Osteoblast (primary cell): ENCODE measurements at regions not wholly inside any gene's neighbourhood (a gene's known extent, or its start where the extent isn't known, plus 50 kb on each side); places are given as distances from the start of the nearest gene placed in this dataset.

Experiments
- DNase-seq: peaks from one replicate; pipeline ENCODE4 v3.0.0; 2011; ENCODE audit warnings: low spot score, mixed read lengths; ENCODE audit not compliant: insufficient read length; ENCODE audit errors: missing footprints
- H2AFZ ChIP-seq: 2 replicates; pipeline ENCODE4 v1.6.0; 2011; ENCODE audit warnings: mild to moderate bottlenecking, low read length
- H3K27ac ChIP-seq: 2 replicates; pipeline ENCODE4 v1.5.1; 2011; ENCODE audit warnings: mild to moderate bottlenecking, low read depth, low read length, moderate library complexity
- H3K27me3 ChIP-seq: 2 replicates; pipeline ENCODE4 v1.6.0; 2012; ENCODE audit warnings: mild to moderate bottlenecking, control low read depth, inconsistent platforms, low read length, moderate library complexity; ENCODE audit not compliant: insufficient read depth
- H3K36me3 ChIP-seq: 2 replicates; pipeline ENCODE4 v1.5.1; 2011; ENCODE audit warnings: mild to moderate bottlenecking, low read length, control low read depth, moderate library complexity; ENCODE audit not compliant: insufficient read depth
- H3K4me1 ChIP-seq: 2 replicates; pipeline ENCODE4 v1.5.1; 2011; ENCODE audit warnings: mild to moderate bottlenecking, low read length, control low read depth, moderate library complexity; ENCODE audit not compliant: insufficient read depth
- H3K4me2 ChIP-seq: 2 replicates; pipeline ENCODE4 v1.6.0; 2011; ENCODE audit warnings: mild to moderate bottlenecking, low read length; ENCODE audit not compliant: insufficient read depth
- H3K4me3 ChIP-seq: fragments of 200-600 bp; sonication (generic); 3 replicates; pipeline ENCODE4 v1.5.1; 2012; ENCODE audit warnings: mild to moderate bottlenecking, low read length, inconsistent platforms; ENCODE audit not compliant: insufficient read depth
- H3K79me2 ChIP-seq: 2 replicates; pipeline ENCODE4 v1.6.0; 2012; ENCODE audit warnings: mild to moderate bottlenecking, low read length, control low read depth, inconsistent platforms; ENCODE audit not compliant: insufficient read depth
- H3K9me3 ChIP-seq: 2 replicates; pipeline ENCODE4 v1.5.1; 2011; ENCODE audit warnings: low read depth, low read length, control low read depth
- H4K20me1 ChIP-seq: 2 replicates; pipeline ENCODE4 v1.6.0; 2012; ENCODE audit warnings: mild to moderate bottlenecking, low read length, control low read depth; ENCODE audit not compliant: insufficient read depth
- TF ChIP-seq, protein P1 (sequence below): IDR thresholded peaks from 2 replicates; pipeline ENCODE4 v1.5.1; 2011; ENCODE audit warnings: mild to moderate bottlenecking, low read depth, low read length, moderate library complexity; ENCODE audit errors: extremely low read depth

DNA sequence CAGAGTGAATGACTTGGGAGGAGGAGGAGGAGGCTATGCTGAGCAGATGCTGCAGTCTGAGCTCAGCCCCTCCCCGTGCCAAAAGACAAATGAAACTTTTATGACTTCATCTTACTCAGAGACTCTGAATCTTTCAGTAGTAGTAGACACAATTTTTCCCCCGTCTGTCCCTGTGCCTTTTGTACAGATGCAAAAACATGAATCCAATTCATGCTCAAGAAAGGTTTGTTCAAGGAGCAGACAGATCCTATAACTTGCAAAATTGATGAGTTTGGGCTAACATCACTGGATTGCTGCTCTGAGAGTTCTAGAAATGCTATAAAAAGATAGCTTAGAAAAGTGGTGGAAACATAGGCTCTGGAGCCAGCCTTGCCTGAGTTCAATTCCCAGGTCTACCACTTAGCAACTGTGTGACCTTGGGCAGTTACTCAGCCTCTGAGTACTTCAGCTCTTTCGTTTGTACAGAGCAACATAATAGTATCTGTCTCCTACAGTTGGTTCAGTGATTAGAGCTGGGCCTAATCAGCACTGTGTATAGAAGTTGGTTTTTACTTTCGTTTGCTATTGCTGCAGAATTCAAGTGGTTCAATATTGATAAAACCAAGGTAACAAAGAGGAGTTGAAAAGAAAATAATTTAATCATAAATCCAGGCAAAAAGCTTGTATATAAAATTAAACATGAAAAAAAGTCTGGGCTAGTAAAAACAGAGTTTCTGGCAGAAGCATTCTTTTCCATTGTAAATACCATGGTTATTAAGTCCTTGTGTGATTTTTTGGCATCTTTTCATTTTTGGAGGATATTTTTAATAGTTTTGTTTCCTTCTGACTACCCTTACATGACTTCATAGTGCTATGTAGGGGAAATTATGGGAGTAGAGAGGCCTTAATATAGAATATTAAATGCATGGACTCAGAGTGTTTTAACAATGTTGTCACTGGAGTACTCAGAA is 174.2 kb upstream of the ZNF32 start:
- Histone ChIP-seq H2AFZ (no peak overlapping the region), H3K4me2 (no peak overlapping the region), H3K4me1 (peaks cover 46% of the 10 kb centered on the region), H3K4me3 (no peak overlapping the region), H3K36me3 (no peaks in the 10 kb centered on the region), H3K27me3 (no peaks in the 10 kb centered on the region), H3K79me2 (no peaks in the 10 kb centered on the region), H4K20me1 (no peaks in the 10 kb centered on the region), H3K9me3 (no peaks in the 10 kb centered on the region), H3K27ac (peak overlapping the region; percentile 82)
- TF ChIP-seq, protein P1, sequence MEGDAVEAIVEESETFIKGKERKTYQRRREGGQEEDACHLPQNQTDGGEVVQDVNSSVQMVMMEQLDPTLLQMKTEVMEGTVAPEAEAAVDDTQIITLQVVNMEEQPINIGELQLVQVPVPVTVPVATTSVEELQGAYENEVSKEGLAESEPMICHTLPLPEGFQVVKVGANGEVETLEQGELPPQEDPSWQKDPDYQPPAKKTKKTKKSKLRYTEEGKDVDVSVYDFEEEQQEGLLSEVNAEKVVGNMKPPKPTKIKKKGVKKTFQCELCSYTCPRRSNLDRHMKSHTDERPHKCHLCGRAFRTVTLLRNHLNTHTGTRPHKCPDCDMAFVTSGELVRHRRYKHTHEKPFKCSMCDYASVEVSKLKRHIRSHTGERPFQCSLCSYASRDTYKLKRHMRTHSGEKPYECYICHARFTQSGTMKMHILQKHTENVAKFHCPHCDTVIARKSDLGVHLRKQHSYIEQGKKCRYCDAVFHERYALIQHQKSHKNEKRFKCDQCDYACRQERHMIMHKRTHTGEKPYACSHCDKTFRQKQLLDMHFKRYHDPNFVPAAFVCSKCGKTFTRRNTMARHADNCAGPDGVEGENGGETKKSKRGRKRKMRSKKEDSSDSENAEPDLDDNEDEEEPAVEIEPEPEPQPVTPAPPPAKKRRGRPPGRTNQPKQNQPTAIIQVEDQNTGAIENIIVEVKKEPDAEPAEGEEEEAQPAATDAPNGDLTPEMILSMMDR = no peak
- peak; percentile 81 for DNase-seq

DNA sequence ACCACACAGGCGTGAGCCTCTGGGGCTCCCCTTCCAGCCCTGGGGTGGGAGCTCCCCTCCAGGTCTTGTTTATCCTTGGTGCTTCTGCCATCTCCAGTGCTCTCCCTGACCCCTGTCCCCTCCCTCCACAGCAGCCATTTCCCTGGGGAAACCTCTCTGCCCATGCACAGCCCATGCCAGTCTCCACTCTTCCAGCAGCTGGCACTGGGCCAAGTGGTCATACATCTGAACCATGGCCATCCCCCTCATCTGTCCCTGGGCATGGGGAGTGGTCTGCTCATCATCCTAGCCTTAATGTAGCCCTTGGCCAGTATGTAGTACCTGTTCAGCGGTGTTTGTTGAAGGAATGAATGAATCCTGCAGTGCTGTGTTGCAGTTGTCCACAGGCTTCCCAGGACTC is 172.4 kb upstream of the ZNF32 start:
- TF ChIP-seq, protein P1 = no peak
- Histone ChIP-seq H3K79me2 (no peaks in the 10 kb centered on the region), H3K27me3 (no peaks in the 10 kb centered on the region), H3K4me2 (no peak overlapping the region), H3K36me3 (no peaks in the 10 kb centered on the region), H4K20me1 (no peaks in the 10 kb centered on the region), H3K4me1 (peaks cover 63% of the 10 kb centered on the region), H3K9me3 (no peaks in the 10 kb centered on the region), H2AFZ (no peak overlapping the region), H3K27ac (no peak overlapping the region), H3K4me3 (no peak overlapping the region)
- no peak for DNase-seq

DNA sequence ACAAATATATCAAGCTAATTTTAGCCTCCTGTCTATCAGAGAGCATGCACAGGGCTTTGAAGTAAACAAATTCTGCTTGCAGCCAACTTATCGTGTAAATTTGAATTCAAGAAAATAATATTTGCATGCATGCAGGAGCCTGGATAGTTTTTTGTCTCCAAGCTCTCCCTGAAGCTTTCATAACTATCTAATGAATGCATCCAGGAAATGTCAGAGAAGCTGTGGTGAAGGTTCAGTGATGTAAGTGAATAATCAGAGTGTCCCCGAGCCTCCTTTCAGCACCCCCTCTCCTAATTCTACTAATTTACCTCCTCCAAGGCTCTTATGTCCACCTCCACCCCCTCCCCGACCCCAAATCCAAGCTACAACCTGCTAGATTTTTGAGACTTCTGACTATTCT is 172.0 kb upstream of the ZNF32 start:
- H3K4me3 ChIP-seq = no peak overlapping the region
- H3K4me2 ChIP-seq = no peak overlapping the region
- H3K36me3 ChIP-seq = no peaks in the 10 kb centered on the region
- TF ChIP-seq, protein P1 = no peak
- DNase-seq = no peak
- no peaks in the 10 kb centered on the region for H3K27me3 ChIP-seq
- H3K4me1 ChIP-seq = peaks cover 67% of the 10 kb centered on the region
- H2AFZ ChIP-seq = no peak overlapping the region
- H4K20me1 ChIP-seq = no peaks in the 10 kb centered on the region
- H3K9me3 ChIP-seq = no peaks in the 10 kb centered on the region
- H3K27ac ChIP-seq = no peak overlapping the region
- no peaks in the 10 kb centered on the region for H3K79me2 ChIP-seq

DNA sequence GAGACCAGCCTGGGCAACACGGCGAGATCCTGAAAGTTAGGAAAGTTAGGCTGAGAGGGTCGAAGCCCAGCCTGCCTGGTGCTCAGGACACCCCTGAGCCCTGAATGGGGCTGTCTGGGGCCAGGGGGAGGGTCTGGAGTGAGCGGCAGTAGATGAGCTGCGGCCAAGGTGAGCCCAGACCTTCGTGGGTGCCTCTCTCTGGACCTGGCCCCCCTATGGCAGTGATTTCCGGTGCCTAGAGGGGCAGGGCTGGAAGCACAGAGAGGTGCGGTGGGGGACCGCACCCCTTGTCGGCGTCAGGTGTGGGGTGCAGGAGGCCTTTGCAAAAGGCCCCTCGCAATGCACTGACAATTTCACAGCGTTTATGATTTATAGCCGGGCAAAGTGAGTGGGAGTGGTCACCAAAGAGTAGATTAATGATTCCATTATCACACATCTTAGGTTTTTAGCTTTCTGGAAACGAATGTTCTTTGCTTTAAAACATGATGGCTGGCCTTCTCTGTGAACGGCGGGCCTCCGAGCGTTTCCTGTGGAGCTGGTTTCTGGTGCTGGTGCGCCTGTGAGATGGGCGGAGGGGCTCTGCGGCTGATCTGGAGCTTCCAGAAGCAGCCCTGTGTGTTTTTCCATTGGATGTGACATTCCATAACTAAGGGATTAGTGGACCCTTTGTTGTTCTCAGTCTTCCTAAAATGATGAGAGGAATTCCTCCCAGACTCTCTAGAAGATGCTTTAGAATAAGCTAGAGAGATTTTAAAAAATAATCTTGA is 171.0 kb upstream of the ZNF32 start:
- no peak overlapping the region for H3K4me3 ChIP-seq
- H3K27ac ChIP-seq = no peak overlapping the region
- no peak for DNase-seq
- H2AFZ ChIP-seq = no peak overlapping the region
- TF ChIP-seq, protein P1 = no peak
- no peaks in the 10 kb centered on the region for H4K20me1 ChIP-seq
- no peaks in the 10 kb centered on the region for H3K79me2 ChIP-seq
- no peaks in the 10 kb centered on the region for H3K9me3 ChIP-seq
- no peaks in the 10 kb centered on the region for H3K27me3 ChIP-seq
- no peak overlapping the region for H3K4me2 ChIP-seq
- peaks cover 69% of the 10 kb centered on the region for H3K4me1 ChIP-seq
- no peaks in the 10 kb centered on the region for H3K36me3 ChIP-seq
